SU-DHL-6 (cell line): ENCODE measurements at regions not wholly inside any gene's neighbourhood (a gene's known extent, or its start where the extent isn't known, plus 50 kb on each side); places are given as distances from the start of the nearest gene placed in this dataset.

Experiments
- H2AFZ ChIP-seq: fragments of 200-600 bp; sonication (generic); 2 replicates; pipeline ENCODE4 v1.6.1; 2014; ENCODE audit warnings: low read depth, mild to moderate bottlenecking, moderate library complexity, mixed read lengths, antibody characterized with exemption, low read length; ENCODE audit not compliant: severe bottlenecking
- H3F3A ChIP-seq: fragments of 200-600 bp; shearing (Covaris generic); 2 replicates; pipeline ENCODE4 v1.6.0; 2016; ENCODE audit warnings: antibody characterized with exemption, mild to moderate bottlenecking; ENCODE audit not compliant: insufficient read depth
- H3K27ac ChIP-seq: fragments of 200-600 bp; sonication (generic); 2 replicates; pipeline ENCODE4 v1.5.1; 2016; ENCODE audit warnings: low read depth, mild to moderate bottlenecking, low read length, moderate library complexity, mixed read lengths
- H3K27me3 ChIP-seq: fragments of 200-600 bp; sonication (generic), shearing (Covaris generic); 2 replicates; pipeline ENCODE4 v1.6.0; 2014; ENCODE audit warnings: mild to moderate bottlenecking, low read length
- H3K36me3 ChIP-seq: fragments of 200-600 bp; sonication (generic); 2 replicates; pipeline ENCODE4 v1.6.1; 2014; ENCODE audit warnings: mild to moderate bottlenecking, low read length, mixed read lengths
- H3K4me2 ChIP-seq: fragments of 300-600, 200-600 bp; shearing (Covaris generic), sonication (generic); 2 replicates; pipeline ENCODE4 v1.6.0; 2014; ENCODE audit warnings: low read length, low read depth, mild to moderate bottlenecking; ENCODE audit not compliant: poor library complexity, severe bottlenecking
- H3K4me3 ChIP-seq: fragments of 200-600 bp; sonication (generic); 2 replicates; pipeline ENCODE4 v1.5.1; 2014; ENCODE audit warnings: antibody characterized with exemption, low read length, mild to moderate bottlenecking, mixed read lengths; ENCODE audit not compliant: insufficient read depth, poor library complexity, severe bottlenecking
- H3K79me2 ChIP-seq: fragments of 200-600 bp; sonication (generic); 2 replicates; pipeline ENCODE4 v1.6.1; 2014; ENCODE audit warnings: mild to moderate bottlenecking, low read length, moderate library complexity; ENCODE audit not compliant: insufficient read depth
- H3K9ac ChIP-seq: fragments of 200-600 bp; sonication (generic); 2 replicates; pipeline ENCODE4 v1.7.0; 2014; ENCODE audit warnings: mild to moderate bottlenecking, low read length
- H3K9me2 ChIP-seq: fragments of 200-600 bp; sonication (generic); replicated peaks from 2 replicates; pipeline ENCODE4 v1.6.1; 2014; ENCODE audit warnings: low read length; ENCODE audit not compliant: insufficient read depth
- H3K9me3 ChIP-seq: fragments of 200-600 bp; sonication (generic); 2 replicates; pipeline ENCODE4 v1.6.1; 2014; ENCODE audit warnings: low read length, mixed read lengths; ENCODE audit not compliant: insufficient read depth
- H4K20me1 ChIP-seq: fragments of 200-600 bp; sonication (generic); 2 replicates; pipeline ENCODE4 v1.6.1; 2014; ENCODE audit warnings: low read depth, mild to moderate bottlenecking, antibody characterized with exemption, low read length, moderate library complexity, mixed read lengths
- EZH2phosphoT487 ChIP-seq: fragments of 200-600 bp; sonication (generic), shearing (Covaris generic); conservative IDR thresholded peaks from 2 replicates; pipeline ENCODE4 v1.6.1; 2018; ENCODE audit warnings: mild to moderate bottlenecking, antibody characterized with exemption, low read length, moderate library complexity, mixed read lengths
- TF ChIP-seq, protein P1 (sequence below): fragments of 200-600 bp; sonication (generic); IDR thresholded peaks from one replicate; pipeline ENCODE4 v1.5.1; 2017; ENCODE audit warnings: antibody characterized with exemption, mild to moderate bottlenecking, low read length, moderate library complexity; ENCODE audit not compliant: insufficient read depth, poor library complexity, severe bottlenecking

DNA sequence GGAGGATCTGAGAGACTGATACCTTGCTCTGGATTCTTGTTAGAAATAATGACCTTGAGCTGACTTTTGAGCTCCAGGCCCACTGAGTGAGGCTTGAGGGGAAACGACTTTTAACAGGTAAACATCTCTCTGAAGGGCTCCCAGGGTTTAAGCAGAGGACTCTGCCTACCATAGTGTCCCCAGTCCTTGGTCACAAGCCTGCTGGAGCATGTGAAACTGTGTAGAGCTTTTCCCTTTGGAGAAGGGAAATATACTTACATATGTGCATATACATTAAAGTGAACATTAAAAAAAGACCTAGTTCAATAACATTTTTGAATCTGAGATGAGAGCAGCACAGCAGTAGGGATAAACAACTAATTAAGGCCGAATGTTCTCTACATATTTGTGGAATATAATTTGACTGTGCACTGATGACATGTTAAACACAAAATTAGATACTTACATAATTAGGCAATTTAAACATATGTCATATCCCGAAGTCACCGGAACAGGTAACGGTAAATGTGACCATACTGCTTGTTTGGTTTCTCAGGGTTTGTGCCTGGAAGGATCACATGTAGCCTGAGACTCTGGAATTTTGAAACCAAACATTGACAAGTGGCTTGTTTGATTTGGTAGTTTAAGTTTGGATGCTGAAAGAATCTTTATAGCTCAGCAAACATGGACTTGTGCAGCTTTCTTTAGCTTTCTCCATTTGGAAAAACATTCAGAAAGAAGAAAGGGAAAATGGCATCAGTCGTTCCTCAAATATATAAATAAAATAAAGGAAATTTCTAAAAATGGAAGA lies 266.1 kb upstream of the C2CD4B start:
- no peak overlapping the region for H3K9ac ChIP-seq
- H3K9me3 ChIP-seq, result no peaks in the 10 kb centered on the region

DNA sequence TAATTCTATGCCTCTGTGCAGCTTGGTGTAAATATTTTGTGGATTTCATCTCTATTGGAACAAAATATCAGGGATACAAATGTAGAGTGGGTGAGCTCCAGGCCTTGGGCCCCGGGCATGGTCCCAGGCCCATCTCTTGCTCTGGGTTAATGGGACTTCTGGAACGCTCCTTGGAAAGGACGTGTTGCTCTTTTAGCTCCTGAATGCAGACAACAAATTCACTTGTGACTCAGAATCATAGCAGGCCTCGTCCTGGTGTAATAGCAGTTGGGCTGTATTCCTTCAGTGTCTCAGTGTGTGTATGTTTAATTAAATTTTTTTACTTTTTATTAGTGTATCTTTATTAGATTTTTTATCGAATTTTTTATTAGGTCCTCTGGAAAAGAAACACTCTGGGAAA lies 266.7 kb upstream of the C2CD4B start:
- Histone ChIP-seq H3K27me3 (no peaks in the 10 kb centered on the region), H3K4me3 (no peak overlapping the region), H3K36me3 (no peaks in the 10 kb centered on the region), H2AFZ (no peak overlapping the region), H3K27ac (no peak overlapping the region), H3F3A (no peaks in the 10 kb centered on the region), H3K9me2 (no peaks in the 10 kb centered on the region), H3K9ac (no peak overlapping the region), H3K4me2 (no peak overlapping the region), H3K79me2 (no peaks in the 10 kb centered on the region), H4K20me1 (no peaks in the 10 kb centered on the region), H3K9me3 (no peaks in the 10 kb centered on the region)
- no peak for TF ChIP-seq EZH2phosphoT487
- TF ChIP-seq, protein P1, sequence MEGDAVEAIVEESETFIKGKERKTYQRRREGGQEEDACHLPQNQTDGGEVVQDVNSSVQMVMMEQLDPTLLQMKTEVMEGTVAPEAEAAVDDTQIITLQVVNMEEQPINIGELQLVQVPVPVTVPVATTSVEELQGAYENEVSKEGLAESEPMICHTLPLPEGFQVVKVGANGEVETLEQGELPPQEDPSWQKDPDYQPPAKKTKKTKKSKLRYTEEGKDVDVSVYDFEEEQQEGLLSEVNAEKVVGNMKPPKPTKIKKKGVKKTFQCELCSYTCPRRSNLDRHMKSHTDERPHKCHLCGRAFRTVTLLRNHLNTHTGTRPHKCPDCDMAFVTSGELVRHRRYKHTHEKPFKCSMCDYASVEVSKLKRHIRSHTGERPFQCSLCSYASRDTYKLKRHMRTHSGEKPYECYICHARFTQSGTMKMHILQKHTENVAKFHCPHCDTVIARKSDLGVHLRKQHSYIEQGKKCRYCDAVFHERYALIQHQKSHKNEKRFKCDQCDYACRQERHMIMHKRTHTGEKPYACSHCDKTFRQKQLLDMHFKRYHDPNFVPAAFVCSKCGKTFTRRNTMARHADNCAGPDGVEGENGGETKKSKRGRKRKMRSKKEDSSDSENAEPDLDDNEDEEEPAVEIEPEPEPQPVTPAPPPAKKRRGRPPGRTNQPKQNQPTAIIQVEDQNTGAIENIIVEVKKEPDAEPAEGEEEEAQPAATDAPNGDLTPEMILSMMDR, result no peak

More for the DNA sequence above, 266.1 kb upstream of the C2CD4B start:
- no peaks in the 10 kb centered on the region for H3K27me3 ChIP-seq
- TF ChIP-seq EZH2phosphoT487, result no peak
- TF ChIP-seq, protein P1, result no peak
- H3K79me2 ChIP-seq, result no peaks in the 10 kb centered on the region
- H3K27ac ChIP-seq, result no peak overlapping the region
- H3K36me3 ChIP-seq, result no peaks in the 10 kb centered on the region
- no peaks in the 10 kb centered on the region for H3K9me2 ChIP-seq
- no peak overlapping the region for H3K4me3 ChIP-seq
- H3K4me2 ChIP-seq, result no peak overlapping the region
- no peak overlapping the region for H2AFZ ChIP-seq
- H4K20me1 ChIP-seq, result no peaks in the 10 kb centered on the region
- H3F3A ChIP-seq, result no peaks in the 10 kb centered on the region

DNA sequence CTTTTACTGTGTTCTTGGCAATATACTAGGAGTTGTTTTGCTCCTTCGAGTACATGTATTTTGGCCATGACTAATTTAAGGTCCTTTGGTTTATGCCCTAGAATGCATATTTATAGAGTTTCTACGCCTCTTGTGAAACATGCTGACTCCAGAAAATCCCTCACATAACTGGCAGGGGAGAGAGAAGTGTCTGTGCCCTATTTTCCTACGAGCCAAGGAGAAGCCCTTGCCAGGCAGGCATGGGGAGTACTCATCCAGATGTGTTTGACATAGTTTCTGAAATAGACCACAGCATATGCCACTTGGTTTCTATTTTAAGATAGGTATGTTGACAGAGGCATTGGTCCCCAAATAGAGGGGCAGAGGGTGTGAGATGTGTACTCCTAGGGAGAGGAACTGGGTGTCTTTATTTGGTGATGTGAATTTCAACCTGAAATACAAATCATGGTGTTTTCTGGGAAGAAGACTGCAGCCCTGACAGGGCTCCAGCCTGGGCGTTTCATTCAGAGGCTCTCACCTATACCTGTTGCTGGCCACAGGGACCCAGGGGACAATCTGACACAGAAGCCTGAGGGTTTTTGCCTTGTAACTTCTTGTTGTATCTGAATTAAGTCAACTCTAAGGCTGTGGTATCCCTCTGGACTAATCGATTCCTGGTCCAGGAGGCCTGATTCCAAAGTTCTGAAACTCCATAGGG lies 267.8 kb upstream of the C2CD4B start:
- H3F3A ChIP-seq, result no peaks in the 10 kb centered on the region
- TF ChIP-seq, protein P1, result no peak
- no peak for TF ChIP-seq EZH2phosphoT487
- no peak overlapping the region for H2AFZ ChIP-seq
- H3K9ac ChIP-seq, result no peak overlapping the region
- H4K20me1 ChIP-seq, result no peaks in the 10 kb centered on the region
- H3K4me2 ChIP-seq, result no peak overlapping the region
- H3K4me3 ChIP-seq, result no peak overlapping the region
- no peak overlapping the region for H3K27ac ChIP-seq
- no peaks in the 10 kb centered on the region for H3K9me2 ChIP-seq
- H3K27me3 ChIP-seq, result no peaks in the 10 kb centered on the region
- H3K9me3 ChIP-seq, result no peaks in the 10 kb centered on the region
- no peaks in the 10 kb centered on the region for H3K36me3 ChIP-seq
- no peaks in the 10 kb centered on the region for H3K79me2 ChIP-seq
